HG03196 (cell line): ENCODE measurements at regions not wholly inside any gene's neighbourhood (a gene's known extent, or its start where the extent isn't known, plus 50 kb on each side); places are given as distances from the start of the nearest gene placed in this dataset.

Source experiments
- ATAC-seq: cut with Tn5 transposase; IDR thresholded peaks from one replicate; pipeline ENCODE4 v1.9.1; 2021; ENCODE audit not compliant: unreplicated experiment

DNA sequence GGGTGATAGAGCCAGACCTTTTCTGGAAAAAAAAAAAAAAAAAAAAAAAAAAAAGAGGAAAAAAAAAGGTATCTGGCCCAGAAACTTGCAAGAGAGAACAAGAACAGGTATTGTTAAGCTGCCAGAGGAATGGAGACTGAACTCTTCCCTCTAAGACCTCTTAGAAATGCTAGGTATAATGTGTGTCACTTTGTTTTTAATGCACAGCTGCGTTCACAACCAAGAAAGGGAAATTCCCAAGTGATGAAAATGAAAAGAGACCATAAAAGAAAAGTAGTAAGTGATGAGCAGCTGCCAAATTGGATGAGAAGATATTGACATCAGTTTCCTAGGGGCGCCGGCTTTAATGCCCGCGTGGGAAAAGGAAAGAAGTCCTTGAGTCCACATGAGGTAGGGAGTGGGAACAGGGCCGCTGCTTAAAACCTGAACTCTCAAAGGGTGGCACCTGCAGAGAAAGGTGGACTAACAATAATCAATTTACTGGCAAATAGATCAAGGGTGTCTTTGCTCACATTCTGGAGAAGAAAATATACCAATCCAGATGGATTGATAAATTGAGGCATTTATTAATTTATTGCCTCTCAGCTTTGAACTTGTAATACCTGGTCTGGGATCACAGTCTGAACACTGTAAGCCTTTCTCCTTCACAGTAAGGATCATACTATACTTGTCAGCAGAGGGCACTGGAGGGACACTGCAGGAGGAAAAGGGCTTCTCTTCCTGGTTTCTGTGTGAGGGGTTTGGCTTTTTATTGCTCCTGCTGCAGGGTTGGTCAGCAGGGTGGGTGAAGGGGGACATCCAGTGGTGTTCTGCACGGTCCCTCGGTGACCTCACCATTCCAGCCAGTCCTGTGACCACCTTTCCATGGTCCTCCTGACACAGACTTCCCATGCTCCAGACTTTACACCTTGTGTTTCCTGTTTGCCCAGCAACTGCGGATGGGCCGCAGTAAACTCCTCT, 131.6 kb downstream of the AQP9 start:
- ATAC-seq = no peak

DNA sequence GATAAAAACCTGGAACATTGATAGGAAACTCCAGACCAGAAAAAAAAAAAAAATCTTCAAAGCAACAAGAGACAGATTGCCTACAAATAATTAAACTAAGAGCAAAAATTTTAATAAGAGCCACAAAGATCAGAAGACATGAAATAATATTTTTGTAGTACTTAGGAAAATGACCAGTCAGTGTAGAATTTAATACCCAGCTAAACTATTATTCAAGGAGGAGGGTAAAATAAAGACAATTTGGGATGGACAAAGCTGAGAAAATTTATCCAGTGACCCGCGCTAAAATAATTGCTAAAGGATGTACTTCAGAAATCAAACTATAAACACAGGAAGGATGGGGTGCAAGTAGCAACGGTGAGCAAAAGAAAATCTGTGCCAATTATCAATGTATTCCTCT, 133.2 kb downstream of the AQP9 start:
- no peak for ATAC-seq

DNA sequence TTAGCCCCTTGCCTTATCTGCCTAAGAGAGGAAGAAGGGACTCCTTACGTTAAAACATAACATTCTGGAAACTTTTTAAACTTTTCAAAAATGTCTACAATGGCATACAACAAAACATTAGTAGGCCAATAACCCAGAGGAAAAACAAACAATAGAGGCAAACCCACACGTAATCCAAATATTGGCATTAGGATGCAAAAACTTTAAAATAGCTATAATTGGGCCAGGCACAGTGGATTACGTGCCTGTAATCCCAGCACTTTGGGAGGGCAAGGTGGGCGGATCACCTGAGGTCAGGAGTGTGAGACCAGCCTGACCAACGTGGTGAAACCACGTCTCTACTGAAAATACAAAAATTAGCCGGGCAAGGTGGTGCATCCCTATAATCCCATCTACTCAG, 134.9 kb downstream of the AQP9 start:
- ATAC-seq = no peak

DNA sequence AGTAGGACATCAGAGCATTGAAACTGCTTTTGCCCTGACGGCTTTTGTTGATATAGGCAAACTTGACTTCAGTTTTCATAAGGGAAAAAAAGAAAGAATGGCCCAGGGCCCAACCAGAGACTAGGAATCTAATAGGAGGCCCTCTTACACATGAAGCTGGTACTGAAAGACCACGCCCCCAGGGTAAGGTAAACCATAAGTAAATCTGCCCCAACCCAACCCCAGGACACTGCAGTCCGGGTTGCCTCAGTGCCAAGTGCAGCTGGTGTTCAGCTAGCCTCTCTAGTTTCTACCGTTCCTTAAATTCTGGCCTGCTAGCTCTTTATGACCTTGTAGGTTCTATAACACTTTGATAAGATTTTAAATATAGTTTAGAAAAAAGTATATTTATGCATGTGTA, 136.7 kb downstream of the AQP9 start:
- ATAC-seq = no peak

DNA sequence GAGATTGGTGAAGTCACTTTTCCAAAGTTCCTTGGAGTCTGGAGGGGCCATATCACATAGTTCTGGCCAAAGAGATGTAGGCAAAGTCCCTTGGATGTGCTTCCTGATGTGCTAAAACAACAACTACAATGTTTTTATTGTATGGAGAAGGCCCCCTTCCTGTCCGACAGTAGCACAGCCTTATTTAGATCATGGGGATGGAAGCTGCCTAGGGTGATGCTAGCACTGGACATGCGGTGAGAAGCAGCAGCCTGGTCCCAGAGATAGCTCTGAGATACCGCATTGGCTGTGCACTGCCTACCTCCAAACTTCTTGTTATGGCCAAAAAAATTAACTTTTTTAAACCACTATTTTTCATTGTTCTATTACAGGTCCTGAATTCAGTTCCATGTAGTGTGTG, 137.6 kb downstream of the AQP9 start:
- ATAC-seq = no peak

DNA sequence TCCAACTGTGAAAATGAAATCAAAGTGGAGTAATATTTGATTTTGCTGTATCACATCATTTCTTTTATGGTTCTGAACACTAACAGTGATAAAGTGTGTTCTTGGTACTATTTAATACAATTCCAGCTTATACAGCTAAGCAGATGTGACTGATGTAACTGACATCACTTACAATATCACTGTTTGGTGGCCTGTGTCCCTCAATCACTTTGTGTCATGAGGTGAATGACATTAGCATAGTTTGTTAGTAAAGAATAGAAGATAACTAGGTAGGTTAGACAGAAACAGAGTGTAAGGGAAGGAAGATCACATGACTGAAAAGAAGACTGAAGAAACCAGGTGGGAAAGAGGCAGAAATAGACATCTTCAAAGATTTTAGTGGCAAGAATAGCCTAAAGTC, 138.7 kb downstream of the AQP9 start:
- ATAC-seq = no peak

DNA sequence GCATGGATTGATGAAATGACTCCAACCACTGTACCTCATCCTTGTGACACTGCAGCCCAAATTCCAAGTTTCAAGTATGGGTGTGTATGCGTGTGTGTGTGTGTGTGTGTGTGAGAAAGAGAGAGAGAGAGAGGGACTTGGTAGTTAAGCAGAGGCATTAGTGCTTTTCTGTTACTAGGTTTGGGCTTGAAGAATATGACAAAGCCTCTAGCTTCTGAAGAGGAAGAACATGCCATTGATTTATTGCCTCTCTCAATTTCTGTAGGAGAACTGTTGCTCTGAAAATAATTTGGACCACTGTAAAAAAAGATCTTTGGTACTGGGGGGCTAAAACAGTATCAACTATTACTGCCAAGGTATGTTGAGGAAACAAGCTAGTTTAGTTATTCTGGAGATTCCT, 139.2 kb downstream of the AQP9 start:
- ATAC-seq = no peak

DNA sequence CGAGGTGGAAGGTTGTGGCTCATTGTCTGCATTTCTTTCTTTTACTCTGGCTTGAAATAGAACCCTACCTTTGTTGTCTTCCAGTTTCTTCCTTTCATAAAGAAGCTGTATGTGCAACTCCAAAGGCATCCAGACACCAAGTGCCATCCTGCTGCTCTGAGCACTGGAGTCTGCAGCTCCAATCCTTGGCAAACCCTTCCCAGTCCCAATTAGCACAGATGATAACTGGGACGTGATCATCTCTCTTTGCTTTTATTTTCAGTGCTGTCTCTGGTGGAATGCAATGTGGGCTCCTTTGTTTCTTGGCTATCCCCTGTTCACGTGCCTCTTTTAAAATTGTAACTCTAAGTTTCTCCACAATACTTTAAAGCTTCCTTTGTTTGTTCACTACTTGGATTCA, 140.9 kb downstream of the AQP9 start:
- ATAC-seq = no peak

DNA sequence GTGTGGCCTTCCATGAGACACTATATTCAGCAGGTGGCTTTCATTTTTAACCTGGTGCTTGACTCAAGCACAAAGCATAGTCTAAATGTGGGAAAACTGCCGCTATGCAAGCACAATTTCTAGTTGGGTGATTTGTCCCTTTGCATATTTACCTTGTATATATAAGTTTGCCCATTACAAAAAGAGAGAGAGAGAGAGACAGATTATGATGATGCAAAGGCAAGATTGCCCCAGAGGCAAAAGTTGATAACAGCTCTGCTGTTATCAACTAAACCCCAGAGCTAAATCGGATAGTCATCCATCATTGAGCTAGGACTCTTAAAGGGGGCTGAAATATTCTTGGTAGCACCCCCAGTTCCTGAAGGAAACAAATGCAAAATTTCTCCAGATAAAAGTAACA, 141.5 kb downstream of the AQP9 start:
- no peak for ATAC-seq

DNA sequence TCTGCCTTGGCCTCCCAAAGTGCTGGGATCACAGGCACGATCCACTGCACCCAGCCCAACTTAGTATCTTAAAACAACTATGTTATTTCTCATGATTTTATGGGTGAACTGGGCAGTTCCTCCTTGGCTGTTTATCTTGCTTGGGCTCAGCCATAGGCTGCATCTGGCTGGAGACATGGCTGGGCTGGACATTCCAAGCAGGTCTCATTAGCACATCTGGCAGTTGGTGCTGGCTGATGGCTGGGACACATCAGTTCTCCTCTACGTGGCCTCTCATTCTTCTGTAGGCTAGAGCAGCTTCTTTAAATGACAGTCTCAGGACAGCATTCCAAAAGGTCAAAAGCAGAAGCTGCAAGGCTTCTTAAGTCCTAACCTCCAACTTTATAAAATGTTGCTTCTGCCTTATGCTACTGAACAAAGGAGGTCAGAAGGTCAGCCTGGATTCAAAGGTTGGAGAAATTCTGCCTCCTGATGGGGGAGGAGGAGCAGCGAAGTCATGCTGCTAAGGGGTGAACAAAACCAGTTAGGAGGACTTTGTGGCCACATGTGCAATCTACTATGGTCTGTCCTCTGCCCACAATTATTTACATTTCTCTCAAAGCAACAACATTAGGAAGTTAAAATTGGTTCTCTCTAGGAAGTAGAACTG, 144.0 kb downstream of the AQP9 start:
- ATAC-seq = no peak

DNA sequence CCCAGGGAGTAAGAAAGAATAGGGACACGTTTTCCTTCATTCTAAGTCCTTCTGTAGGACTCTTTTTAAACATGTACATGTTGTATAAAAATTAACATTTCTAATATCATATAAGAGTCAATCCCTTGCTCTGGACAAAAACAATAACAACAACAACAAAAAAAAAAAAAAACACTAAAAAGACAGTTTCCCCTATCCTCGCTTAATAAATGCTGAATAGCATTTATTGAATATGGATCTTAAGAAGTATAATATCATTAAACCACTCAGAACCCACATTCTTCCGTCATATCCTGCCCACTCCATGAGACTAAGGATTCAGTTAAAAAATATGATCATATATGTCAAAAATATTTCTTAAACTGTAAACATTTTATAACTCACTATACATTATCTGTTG, 145.1 kb downstream of the AQP9 start:
- ATAC-seq = no peak

DNA sequence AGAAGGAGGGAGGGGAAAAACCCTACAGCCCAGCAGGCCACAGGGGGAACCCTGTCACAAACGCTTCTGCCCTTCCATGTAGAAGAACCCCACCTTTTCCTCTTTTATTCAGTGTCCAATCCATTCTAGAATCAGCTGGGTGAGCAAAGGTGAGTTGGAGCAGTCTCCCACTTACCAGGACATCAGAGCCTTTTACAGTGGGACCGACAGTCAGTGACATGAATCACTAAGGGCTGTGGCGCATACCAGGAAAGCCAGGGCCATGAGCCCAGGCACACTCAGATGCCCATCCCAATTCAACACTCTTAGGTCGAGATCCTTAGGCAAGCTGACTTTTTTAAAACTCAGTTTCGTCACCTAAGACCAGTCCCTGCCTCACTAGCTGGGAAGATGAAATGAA, 146.1 kb downstream of the AQP9 start:
- no peak for ATAC-seq

DNA sequence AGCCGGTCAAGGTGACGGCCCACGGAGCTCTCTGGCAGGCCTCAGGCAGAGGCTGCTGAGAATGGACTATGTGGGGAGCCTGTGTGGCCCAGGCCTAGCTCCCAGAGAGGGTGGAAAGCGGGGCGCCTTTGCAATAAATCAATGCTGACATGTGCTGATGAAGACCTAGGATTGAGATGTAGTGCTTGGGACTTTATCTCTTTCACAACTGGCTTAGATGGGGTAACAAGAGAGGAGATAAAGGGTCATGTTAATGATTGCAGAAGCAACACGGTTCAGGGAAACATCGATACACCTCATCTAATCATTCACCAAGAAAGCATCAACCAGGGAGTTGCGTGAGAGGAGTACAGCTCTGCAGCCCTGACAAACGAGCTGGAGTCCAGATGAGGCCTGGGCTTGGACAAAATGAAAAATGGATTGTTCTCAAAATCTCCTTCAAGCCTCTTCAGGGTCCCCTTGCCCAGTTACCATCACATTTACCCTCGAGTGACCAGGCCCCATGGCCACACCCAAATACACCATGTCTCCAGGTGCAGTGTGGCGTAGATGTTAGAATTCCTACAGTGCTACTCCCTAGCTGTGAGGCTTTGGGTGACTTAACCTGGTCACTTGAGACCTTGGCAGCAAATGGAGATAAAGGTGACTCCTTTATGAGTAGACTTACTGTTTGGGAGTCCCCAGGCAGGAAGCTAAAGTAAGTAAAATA, 146.4 kb upstream of the LIPC start:
- no peak for ATAC-seq

DNA sequence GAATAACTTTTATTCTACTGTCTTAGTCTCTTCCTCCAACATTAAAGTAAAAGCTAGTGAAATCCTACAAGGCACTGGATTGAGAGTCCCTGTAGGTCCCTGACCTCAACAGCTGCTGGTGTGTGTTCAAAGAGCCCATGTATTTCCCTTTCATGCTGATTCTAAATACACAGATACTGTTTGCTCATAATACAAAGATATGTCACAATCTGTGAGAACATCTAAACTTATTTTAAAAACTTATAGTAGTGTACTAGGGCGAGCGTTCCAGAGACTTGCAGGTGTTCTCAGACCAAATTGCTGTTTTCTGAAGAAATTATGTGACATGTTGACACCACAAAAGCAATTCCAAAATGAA, 145.9 kb upstream of the LIPC start:
- no peak for ATAC-seq

DNA sequence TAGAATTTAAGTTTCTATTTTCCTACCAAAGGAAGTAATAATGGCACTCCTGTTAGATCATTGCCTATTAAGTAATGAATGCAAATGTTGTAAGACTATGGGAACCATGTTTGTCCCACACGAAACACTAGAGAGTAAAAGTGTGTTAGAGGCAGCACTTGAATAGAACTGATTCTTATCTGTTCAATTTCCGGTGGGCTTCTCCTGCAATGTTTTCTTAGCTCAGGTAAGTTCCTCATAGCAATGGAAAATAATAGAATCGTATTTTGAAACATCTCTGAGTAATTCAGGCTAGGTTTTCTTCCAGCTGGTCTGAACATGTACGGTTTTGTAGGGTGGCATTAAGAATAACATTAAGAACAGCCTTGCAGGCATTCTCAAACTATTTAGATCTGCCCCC, 145.3 kb upstream of the LIPC start:
- no peak for ATAC-seq

DNA sequence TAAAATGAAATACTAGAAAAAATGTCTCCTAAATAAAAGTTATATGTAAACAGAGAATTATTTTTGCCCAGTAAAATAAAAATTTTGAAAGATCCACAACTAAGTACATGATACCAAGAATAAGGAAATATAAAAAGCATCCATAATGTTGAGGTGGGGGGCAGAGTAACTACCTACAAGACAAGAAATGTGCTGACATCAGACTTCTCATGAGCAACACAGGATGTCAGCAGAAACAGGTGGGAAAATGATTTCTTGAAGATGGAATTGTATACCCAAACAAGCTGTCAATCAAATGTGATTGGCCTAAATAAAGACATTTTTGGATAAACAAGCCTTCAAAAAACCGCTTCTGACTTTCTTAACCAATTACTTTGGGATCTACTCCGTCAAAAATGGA, 143.9 kb upstream of the LIPC start:
- no peak for ATAC-seq

DNA sequence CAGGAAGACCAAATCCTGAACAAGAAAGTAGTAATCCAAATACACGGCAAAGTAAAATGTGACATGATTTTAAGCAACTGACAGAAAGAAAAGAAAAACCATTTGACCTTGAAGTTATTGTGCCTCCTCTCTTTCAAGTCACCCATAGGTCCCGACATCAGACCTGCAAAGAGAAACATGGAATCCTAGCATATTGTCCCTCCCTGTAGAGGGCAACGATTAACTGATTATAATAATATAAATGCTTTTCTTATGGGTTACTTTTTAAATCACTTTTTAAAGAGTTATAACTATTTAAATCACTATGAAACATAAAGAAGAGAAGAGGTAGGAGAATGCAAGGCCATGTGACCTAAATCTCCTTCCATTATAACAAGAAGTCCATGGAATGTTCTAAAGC, 143.2 kb upstream of the LIPC start:
- no peak for ATAC-seq

DNA sequence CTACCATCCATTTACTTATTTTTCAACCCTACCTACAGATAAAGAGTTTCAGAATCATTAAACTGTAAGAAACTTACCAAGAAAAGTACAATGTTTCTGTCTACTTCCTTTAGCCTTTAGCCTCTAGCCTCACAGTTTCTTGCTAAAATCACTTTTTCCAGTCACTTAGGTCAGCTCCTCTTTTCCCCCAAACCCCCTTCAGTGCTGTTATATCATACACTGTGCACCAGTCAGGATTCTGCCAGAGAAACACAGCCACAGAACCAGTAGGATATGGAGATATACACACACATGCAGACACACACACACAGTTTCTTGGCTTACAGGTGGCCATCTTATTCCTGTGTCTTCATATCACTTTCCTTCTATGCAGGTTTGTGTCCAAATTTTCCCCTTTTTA, 139.9 kb upstream of the LIPC start:
- no peak for ATAC-seq

DNA sequence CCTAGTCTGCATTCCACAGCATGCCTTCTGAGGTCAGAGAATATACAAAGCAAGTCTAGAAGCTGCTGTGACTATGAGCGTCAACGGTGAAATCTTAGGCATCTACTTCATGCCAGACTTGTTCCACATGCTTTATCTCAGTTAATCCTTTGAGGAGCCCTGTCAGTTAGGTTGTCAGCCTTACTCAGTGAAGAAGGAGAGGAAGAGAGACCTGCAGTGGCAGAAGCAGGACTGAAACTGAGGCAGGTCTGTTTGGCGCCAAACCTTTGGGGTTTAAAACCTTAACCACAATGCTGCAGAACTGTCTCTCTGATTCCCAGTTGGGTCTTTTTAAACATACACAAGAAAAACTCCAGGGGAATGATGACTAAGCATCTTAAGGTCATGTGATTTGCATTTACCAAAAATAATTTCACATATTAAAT, 139.0 kb upstream of the LIPC start:
- ATAC-seq = no peak

DNA sequence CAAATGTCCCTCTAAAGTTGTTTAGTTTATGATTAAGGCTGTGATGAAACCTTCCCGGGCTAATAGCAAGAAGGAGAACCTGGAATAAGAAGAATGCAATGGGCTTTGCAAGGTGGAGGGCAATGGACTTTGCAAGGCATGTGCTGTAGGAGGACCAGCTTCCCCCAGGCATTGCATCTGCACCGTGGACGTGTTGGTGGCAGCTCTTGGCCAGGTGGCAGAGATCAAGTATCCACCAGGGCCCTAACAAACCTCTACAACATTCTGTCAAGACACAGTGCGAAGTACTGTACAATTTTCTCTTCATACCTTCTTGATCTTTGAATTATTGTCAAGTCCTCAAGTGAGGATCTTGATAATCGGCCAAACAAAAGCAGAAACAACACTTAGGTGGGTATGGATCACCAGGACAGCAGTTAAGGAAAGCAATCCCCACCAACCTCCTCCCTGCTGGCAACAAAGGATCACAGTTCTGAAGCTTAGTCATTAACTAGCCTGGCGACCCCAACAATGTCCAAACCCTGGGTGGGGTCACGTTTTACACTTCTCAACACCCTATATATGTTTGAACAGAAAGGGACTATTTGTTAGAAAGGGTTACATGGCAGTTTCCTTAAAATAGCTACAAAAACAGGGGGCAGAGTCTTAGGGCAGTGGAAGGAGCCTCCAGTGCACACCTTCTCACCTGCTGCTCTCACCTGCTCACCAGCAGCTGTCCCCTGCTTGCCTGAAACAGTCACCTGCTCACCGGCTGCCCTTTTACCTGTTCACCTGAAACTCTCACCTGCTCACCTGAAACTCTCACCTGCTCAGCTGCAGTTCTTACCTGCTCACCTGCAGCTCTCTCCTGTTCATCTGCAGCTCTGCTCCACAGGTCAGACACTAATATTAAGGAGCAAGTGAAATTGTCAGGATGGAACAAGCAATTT, 137.9 kb upstream of the LIPC start:
- ATAC-seq = no peak

DNA sequence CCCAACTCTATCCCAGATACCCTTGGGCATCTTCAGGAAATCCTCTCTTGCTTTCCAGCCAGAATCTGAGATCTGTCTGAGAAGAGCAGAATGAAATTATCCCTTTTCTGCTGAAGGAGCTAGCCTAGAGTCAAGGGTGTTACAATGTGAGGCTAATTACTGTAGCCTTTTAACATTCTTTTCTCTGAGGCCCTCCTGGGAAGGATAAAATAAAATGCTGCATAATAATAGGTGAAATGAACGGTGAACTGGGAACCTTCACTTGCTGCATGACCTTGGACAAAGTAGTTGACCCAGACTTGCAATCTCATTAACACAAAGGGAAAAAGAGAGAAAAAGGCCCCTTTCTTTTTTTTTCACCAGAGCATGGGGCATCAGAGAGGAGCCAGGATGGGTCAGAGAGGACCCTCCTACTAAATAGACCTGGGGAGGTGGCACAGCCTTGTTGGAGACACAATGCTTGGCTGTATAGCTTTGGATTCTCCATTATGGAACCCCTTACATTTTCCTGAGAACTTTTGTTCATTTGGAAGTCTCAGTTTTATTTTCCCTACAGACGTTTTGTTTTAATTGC, 137.0 kb upstream of the LIPC start:
- no peak for ATAC-seq
